Erythroblast (primary cell): ENCODE measurements at regions not wholly inside any gene's neighbourhood (a gene's known extent, or its start where the extent isn't known, plus 50 kb on each side); places are given as distances from the start of the nearest gene placed in this dataset.
A peak's percentile ranks its signal among the peaks of the same experiment; 100 is the strongest.

Experiments
- DNase-seq, 2 experiments: peaks; one replicate each; lab custom pipeline; 2025; lab: John Stamatoyannopoulos, UW
- GATA1 ChIP-seq: IDR thresholded peaks from 2 replicates; pipeline ENCODE4 v1.6.1; 2011; ENCODE audit warnings: low read depth, mild to moderate bottlenecking, control low read depth, low read length, moderate library complexity
- POLR2A ChIP-seq: IDR thresholded peaks from 2 replicates; pipeline ENCODE4 v1.6.1; 2011; ENCODE audit warnings: mild to moderate bottlenecking, low read length

GRCh38 chr1:194267021-194267420 is 1080.6 kb upstream of the B3GALT2 start:
- TF ChIP-seq GATA1: no peak
- TF ChIP-seq POLR2A: no peak
- no peak for DNase-seq

GRCh38 chr1:194256010-194256409 is 1069.6 kb upstream of the B3GALT2 start:
- no peak for DNase-seq
- TF ChIP-seq POLR2A (no peak), GATA1 (no peak)

- no peak for DNase-seq
Measured at GRCh38 chr1:194252199-194252598, 1065.8 kb upstream of the B3GALT2 start.

GRCh38 chr1:194241215-194241614 is 1054.8 kb upstream of the B3GALT2 start:
- DNase-seq: no peak
- no peak for TF ChIP-seq GATA1
- no peak for TF ChIP-seq POLR2A

More at GRCh38 chr1:194252199-194252598, 1065.8 kb upstream of the B3GALT2 start:
- TF ChIP-seq POLR2A (no peak), GATA1 (no peak)

GRCh38 chr1:194233069-194233468 is 1046.7 kb upstream of the B3GALT2 start:
- TF ChIP-seq GATA1 (no peak), POLR2A (no peak)
- DNase-seq: no peak

GRCh38 chr1:194230351-194231144 is 1044.1 kb upstream of the B3GALT2 start:
- DNase-seq: no peak
- no peak for TF ChIP-seq GATA1
- TF ChIP-seq POLR2A: no peak

GRCh38 chr1:194228427-194228826 is 1042.0 kb upstream of the B3GALT2 start:
- no peak for DNase-seq

GRCh38 chr1:194227161-194227560 is 1040.7 kb upstream of the B3GALT2 start:
- TF ChIP-seq POLR2A: no peak
- no peak for TF ChIP-seq GATA1
- no peak for DNase-seq

More at GRCh38 chr1:194228427-194228826, 1042.0 kb upstream of the B3GALT2 start:
- TF ChIP-seq POLR2A: no peak
- TF ChIP-seq GATA1: no peak

- TF ChIP-seq GATA1 (no peak), POLR2A (no peak)
- DNase-seq: no peak
Measured at GRCh38 chr1:194225821-194226220, 1039.4 kb upstream of the B3GALT2 start.

GRCh38 chr1:194223596-194223995 is 1037.2 kb upstream of the B3GALT2 start:
- TF ChIP-seq GATA1: no peak
- DNase-seq: no peak

GRCh38 chr1:194215448-194215847 is 1029.0 kb upstream of the B3GALT2 start:
- peak; percentile 58 to 73 for DNase-seq
- TF ChIP-seq GATA1 (no peak), POLR2A (no peak)

- peak in 1 of 2 experiments; percentile 23 for DNase-seq
- TF ChIP-seq POLR2A (no peak), GATA1 (no peak)
Measured at GRCh38 chr1:194214735-194215134, 1028.3 kb upstream of the B3GALT2 start.

GRCh38 chr1:194209920-194210319 is 1023.5 kb upstream of the B3GALT2 start:
- TF ChIP-seq POLR2A: no peak
- TF ChIP-seq GATA1: no peak

GRCh38 chr1:194208674-194209073 is 1022.3 kb upstream of the B3GALT2 start:
- TF ChIP-seq GATA1 (no peak), POLR2A (no peak)
- no peak for DNase-seq

More at GRCh38 chr1:194209920-194210319, 1023.5 kb upstream of the B3GALT2 start:
- no peak for DNase-seq

- TF ChIP-seq GATA1 (no peak), POLR2A (no peak)
- no peak for DNase-seq
Measured at GRCh38 chr1:194196562-194196961, 1010.1 kb upstream of the B3GALT2 start.
